OCI-LY1 (cell line): ENCODE measurements at regions not wholly inside any gene's neighbourhood (a gene's known extent, or its start where the extent isn't known, plus 50 kb on each side); places are given as distances from the start of the nearest gene placed in this dataset.

Source experiments
- H2AFZ ChIP-seq: fragments of 200-600 bp; sonication (generic), shearing (Covaris generic); 2 replicates; pipeline ENCODE4 v1.6.0; 2014; ENCODE audit warnings: antibody characterized with exemption, mild to moderate bottlenecking, low read length
- H3F3A ChIP-seq: fragments of 200-600 bp; sonication (generic), shearing (Covaris generic); 2 replicates; pipeline ENCODE4 v1.6.0; 2014; ENCODE audit warnings: mild to moderate bottlenecking, antibody characterized with exemption, low read length, moderate library complexity; ENCODE audit not compliant: insufficient read depth
- H3K27ac ChIP-seq: fragments of 200-600 bp; sonication (generic); 2 replicates; pipeline ENCODE4 v1.5.1; 2014; ENCODE audit warnings: low read length, mixed run types, mild to moderate bottlenecking, low read depth; ENCODE audit not compliant: poor library complexity, severe bottlenecking
- H3K27me3 ChIP-seq: fragments of 200-600 bp; sonication (generic); 2 replicates; pipeline ENCODE4 v1.6.0; 2014; ENCODE audit warnings: antibody characterized with exemption, mild to moderate bottlenecking, low read length, moderate library complexity; ENCODE audit not compliant: insufficient read depth
- H3K36me3 ChIP-seq: fragments of 200-600 bp; sonication (generic); 2 replicates; pipeline ENCODE4 v1.6.1; 2014; ENCODE audit warnings: mild to moderate bottlenecking, antibody characterized with exemption, low read length, moderate library complexity, mixed read lengths; ENCODE audit not compliant: insufficient read depth
- H3K4me1 ChIP-seq: fragments of 200-600 bp; sonication (generic); 2 replicates; pipeline ENCODE4 v1.5.1; 2014; ENCODE audit warnings: mild to moderate bottlenecking, low read length, moderate library complexity; ENCODE audit not compliant: insufficient read depth, severe bottlenecking
- H3K4me2 ChIP-seq: fragments of 200-600 bp; sonication (generic), shearing (Covaris generic); 2 replicates; pipeline ENCODE4 v1.6.1; 2014; ENCODE audit warnings: low read length
- H3K4me3 ChIP-seq: fragments of 200-600 bp; sonication (generic); 2 replicates; pipeline ENCODE4 v1.5.1; 2014; ENCODE audit warnings: low read length, low read depth, mild to moderate bottlenecking, mixed read lengths; ENCODE audit not compliant: poor library complexity, severe bottlenecking
- H3K79me2 ChIP-seq: fragments of 200-600 bp; shearing (Covaris generic); 2 replicates; pipeline ENCODE4 v1.6.1; 2016; ENCODE audit warnings: mixed run types, low read length, mixed read lengths; ENCODE audit not compliant: insufficient read depth
- H3K9ac ChIP-seq: fragments of 200-600 bp; sonication (generic), shearing (Covaris generic); 2 replicates; pipeline ENCODE4 v1.6.1; 2014; ENCODE audit warnings: mild to moderate bottlenecking, low read length, mixed read lengths
- H3K9me2 ChIP-seq: fragments of 200-600 bp; sonication (generic), shearing (Covaris generic); 2 replicates; pipeline ENCODE4 v1.6.1; 2014; ENCODE audit warnings: low read depth, mild to moderate bottlenecking, low read length, mixed read lengths
- H3K9me3 ChIP-seq: fragments of 200-600 bp; shearing (Covaris generic); 2 replicates; pipeline ENCODE4 v1.6.1; 2014; ENCODE audit warnings: low read length, mixed read lengths
- H4K20me1 ChIP-seq: fragments of 200-600 bp; sonication (generic), shearing (Covaris generic); 2 replicates; pipeline ENCODE4 v1.6.0; 2016; ENCODE audit warnings: mild to moderate bottlenecking, low read length; ENCODE audit not compliant: insufficient read depth
- CTCF ChIP-seq: fragments of 200-600 bp; sonication (generic), shearing (Covaris generic); IDR thresholded peaks from 2 replicates; pipeline ENCODE4 v1.5.1; 2017; ENCODE audit warnings: mild to moderate bottlenecking, antibody characterized with exemption, low read length, moderate library complexity, mixed read lengths
- EZH2 ChIP-seq: fragments of 200-600 bp; sonication (generic), shearing (Covaris generic); IDR thresholded peaks from 2 replicates; pipeline ENCODE4 v1.8.0; 2017; ENCODE audit warnings: borderline replicate concordance, mixed run types, mild to moderate bottlenecking, antibody characterized with exemption, low read length, moderate library complexity, mixed read lengths

- H3K9me2 ChIP-seq = no peaks in the 10 kb centered on the region
- no peak overlapping the region for H3K9ac ChIP-seq
- no peaks in the 10 kb centered on the region for H4K20me1 ChIP-seq
- no peaks in the 10 kb centered on the region for H3K79me2 ChIP-seq
- no peak overlapping the region for H3K4me2 ChIP-seq
- no peaks in the 10 kb centered on the region for H3K36me3 ChIP-seq
- no peaks in the 10 kb centered on the region for H3F3A ChIP-seq
- no peaks in the 10 kb centered on the region for H3K9me3 ChIP-seq
- no peak for TF ChIP-seq EZH2
- no peak for TF ChIP-seq CTCF
- no peaks in the 10 kb centered on the region for H3K4me1 ChIP-seq
- no peak overlapping the region for H2AFZ ChIP-seq
- no peaks in the 10 kb centered on the region for H3K27me3 ChIP-seq
- no peak overlapping the region for H3K4me3 ChIP-seq
- no peak overlapping the region for H3K27ac ChIP-seq
Measured at GRCh38 chr7:21020667-21021066, 234.0 kb upstream of the SP8 start.

- H3F3A ChIP-seq = no peaks in the 10 kb centered on the region
- H3K4me1 ChIP-seq = no peaks in the 10 kb centered on the region
- H3K9me3 ChIP-seq = no peaks in the 10 kb centered on the region
- no peak overlapping the region for H2AFZ ChIP-seq
- no peaks in the 10 kb centered on the region for H3K9me2 ChIP-seq
- TF ChIP-seq EZH2 (no peak), CTCF (no peak)
- no peak overlapping the region for H3K4me2 ChIP-seq
- no peak overlapping the region for H3K27ac ChIP-seq
- no peaks in the 10 kb centered on the region for H3K27me3 ChIP-seq
- H3K4me3 ChIP-seq = no peak overlapping the region
- H3K36me3 ChIP-seq = no peaks in the 10 kb centered on the region
- H3K79me2 ChIP-seq = no peaks in the 10 kb centered on the region
- no peak overlapping the region for H3K9ac ChIP-seq
- no peaks in the 10 kb centered on the region for H4K20me1 ChIP-seq
Measured at GRCh38 chr7:21023841-21024484, 237.3 kb upstream of the SP8 start.

- Histone ChIP-seq H2AFZ (no peak overlapping the region), H3K9me2 (no peaks in the 10 kb centered on the region), H4K20me1 (no peaks in the 10 kb centered on the region), H3K4me2 (no peak overlapping the region), H3K9me3 (no peaks in the 10 kb centered on the region), H3K4me1 (no peaks in the 10 kb centered on the region), H3K27me3 (no peaks in the 10 kb centered on the region), H3F3A (no peaks in the 10 kb centered on the region), H3K9ac (no peak overlapping the region), H3K79me2 (no peaks in the 10 kb centered on the region), H3K36me3 (no peaks in the 10 kb centered on the region), H3K4me3 (no peak overlapping the region), H3K27ac (no peak overlapping the region)
- no peak for TF ChIP-seq CTCF
- TF ChIP-seq EZH2 = no peak
Measured at GRCh38 chr7:21024485-21024867, 237.8 kb upstream of the SP8 start.
